KBM-7 (cell line): ENCODE measurements at regions not wholly inside any gene's neighbourhood (a gene's known extent, or its start where the extent isn't known, plus 50 kb on each side); places are given as distances from the start of the nearest gene placed in this dataset.

Source experiments
- DNase-seq: peaks from one replicate; pipeline ENCODE4 v3.0.0-alpha.2; 2015
- in situ Hi-C: fragments of 300-500 bp; cut with MboI; formaldehyde crosslinking; loops from 2 replicates; pipeline ENCODE4 v1.14.3; 2020; ENCODE audit warnings: low sequenced_read_pairs, low pct_unique_long_range_greater_than_20kb, mixed read lengths

DNA sequence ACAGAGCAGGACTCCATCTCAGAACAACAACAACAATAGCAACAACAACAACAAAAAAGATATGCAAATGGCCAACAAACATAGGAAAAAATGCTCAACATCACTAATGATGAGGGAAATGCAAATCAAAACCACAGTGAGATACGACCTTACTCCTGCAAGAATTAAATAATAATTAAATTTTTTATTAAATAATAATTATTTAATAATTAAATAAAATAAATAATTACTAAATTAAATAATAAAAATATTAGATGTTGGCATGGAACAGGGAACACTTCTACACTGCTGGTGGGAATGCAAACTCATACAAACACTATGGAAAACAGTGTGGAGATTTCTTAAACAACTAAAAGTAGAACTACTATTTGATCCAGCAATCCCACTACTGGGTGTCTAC, 1022.3 kb upstream of the B3GALT2 start:
- DNase-seq, result no peak
- in situ Hi-C loops, result no loop called here

DNA sequence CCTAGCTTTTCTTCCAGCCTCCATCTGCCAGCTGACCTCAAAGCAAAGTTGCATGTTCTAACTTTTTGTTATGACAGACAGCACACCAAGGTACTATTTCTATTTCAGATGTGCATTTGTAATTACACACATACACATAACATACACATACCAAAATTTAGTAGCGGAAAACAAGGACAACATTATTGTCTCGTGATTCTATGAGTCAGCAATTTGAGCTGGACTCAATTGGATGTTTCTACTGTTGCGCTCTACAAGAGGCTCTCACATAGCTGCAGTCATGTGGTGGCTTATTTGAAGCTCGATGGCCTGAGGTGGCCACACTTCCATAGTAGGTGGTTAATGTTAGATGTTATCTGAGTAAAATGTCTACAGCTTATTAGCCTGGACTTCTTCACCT, 1010.1 kb upstream of the B3GALT2 start:
- no peak for DNase-seq
- in situ Hi-C loops, result no loop called here

DNA sequence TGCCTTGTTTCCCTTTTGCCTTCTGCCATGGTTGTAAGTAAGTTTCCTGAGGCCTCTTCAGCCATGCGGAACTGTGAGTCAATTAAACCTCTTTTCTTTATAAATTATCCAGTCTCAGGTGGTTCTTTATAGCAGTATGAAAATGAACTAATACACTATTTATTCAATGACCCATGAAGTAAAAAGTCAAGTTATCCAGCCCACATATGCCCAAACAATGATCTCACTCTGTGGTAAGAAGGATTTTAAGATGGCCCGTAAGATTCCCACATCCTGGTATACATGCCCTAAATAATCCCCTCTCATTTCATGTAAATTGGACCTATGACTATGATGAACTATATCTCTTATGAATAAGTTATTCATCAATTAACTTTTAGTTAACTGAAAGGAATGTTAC, 1008.3 kb upstream of the B3GALT2 start:
- no peak for DNase-seq
- in situ Hi-C loops, result no loop called here

DNA sequence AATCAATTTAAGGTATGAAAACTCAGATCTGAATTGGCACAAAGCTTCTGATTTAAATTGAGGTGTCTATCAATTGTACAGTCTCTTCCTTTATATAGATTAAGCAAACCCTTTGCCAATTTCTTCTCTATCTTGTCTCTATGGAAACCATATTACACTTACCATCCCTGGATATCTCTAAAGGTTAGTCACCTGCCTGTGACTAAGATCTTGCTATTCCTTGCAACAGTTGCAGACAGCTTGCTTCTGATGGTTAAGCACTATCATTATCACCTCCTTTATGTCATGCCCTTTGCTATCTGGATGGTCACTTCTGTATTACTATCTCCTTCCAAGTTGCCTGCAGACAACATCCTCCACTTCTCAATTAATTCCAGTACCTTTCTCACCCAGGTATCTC, 998.6 kb upstream of the B3GALT2 start:
- no peak for DNase-seq
- in situ Hi-C loops, result no loop called here

DNA sequence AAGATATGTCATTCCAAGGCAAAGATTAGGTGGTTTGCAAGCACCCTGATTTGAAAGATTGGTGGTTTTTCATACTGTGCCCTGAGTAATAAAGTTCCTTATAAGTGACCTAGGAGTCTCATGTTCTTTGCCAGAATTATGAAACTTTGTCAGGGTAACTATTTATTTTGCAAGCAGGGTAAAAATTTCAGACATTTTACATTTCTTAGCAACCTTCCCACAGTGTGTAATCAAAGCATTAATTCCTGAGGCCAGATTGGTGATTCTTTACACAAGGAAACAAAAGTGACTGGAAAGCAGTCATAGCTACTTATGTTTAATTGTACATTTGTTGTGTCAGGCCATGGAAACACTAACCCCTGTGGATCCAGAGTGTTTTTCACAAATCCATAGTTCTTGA, 998.0 kb upstream of the B3GALT2 start:
- DNase-seq, result no peak
- in situ Hi-C loops, result no loop called here

DNA sequence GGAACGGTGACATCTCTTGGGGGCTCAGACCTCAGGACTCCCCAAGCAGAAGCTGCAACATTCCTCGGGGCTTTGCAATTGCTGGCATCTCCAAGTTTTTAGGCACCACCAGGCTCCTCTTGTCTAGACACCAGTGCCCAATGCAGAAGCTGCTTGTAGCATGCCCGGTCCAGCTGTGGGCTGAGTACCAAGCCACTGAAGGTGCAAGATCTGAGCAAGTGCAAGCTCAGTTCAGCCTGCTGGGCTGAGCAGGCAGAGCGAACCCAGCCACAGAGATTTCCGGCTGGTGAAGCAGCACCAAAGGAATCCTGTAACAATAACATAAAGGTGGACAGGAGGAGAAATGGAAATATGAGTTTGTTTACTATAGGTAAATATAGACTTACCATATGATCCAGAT, 995.4 kb upstream of the B3GALT2 start:
- in situ Hi-C loops, result no loop called here
- no peak for DNase-seq

DNA sequence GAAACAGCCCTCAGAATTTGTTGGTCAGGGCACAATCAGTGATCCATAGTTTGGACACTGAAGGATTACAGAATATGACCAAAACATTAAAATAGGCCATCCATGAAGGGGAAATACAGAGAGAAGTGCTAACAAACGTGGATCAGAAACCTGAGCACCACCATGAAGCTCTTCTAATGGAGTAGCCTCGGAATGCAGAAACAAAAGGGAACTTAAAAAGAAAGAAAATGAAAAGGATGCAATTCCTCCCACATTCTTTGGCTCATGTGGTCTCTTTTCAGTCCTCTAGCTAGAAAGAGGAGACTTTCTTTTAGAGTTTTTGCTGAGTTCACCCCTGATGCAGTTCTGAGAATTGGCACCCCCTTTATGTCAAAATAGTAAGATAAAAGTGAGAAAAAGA, 989.8 kb upstream of the B3GALT2 start:
- DNase-seq, result no peak
- in situ Hi-C loops, result no loop called here

DNA sequence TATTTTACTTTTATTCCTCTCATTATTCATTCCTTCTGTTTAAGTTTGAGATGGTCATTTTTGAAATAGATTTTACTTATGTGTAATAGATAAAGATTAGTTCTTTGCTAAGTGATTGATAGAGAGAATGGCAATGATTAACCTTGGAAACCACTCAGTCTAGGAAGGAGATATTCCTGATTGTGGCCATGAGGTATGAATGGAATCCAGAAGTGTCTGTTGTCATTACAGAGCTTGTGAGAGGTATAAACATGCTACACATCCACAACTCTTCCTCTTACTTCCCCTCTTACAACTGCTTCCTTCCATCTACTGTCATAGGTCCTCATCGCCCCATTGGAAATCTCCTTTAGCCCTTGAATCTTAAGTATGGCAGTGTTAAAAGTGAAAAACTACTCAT, 988.8 kb upstream of the B3GALT2 start:
- DNase-seq, result no peak

DNA sequence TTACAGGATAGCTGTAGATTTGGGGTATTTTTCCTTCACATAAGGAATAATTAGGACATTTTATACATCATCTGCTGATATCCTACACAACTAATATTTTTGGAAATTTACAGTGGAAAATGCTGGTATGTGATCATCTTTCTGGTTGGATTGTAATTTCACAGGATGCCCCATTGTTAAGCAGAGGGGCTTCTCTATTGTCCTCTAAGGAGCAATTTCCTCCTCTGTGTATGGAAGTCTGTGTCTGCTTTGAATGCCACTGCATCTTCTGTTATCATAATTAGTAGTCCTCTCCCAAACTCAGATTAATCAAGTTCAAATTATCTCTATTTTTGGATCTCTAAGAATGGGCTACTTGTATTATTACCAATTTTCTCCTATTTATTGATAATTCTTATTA, 988.1 kb upstream of the B3GALT2 start:
- DNase-seq, result no peak
- in situ Hi-C loops, result no loop called here

More for the DNA sequence above, 988.8 kb upstream of the B3GALT2 start:
- in situ Hi-C loops, result no loop called here

DNA sequence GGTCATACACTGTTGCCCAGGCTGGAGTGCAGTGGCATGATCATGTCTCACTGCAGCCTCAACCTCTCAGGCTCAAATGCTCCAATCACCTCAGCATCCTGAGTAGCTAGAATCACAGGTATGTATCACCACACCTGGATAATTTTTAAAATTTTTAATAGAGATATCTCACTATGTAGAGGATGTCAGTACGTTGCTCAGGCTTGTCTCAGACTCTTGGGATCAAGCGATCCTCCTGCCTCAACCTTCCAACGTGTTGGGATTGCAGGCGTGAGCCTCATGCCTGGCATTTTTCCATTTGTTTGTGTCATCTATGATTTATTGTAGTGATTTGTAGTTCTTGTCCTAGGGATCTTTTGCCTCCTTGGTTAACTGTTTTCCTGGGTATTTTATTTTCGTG, 985.2 kb upstream of the B3GALT2 start:
- in situ Hi-C loops, result no loop called here
- no peak for DNase-seq

DNA sequence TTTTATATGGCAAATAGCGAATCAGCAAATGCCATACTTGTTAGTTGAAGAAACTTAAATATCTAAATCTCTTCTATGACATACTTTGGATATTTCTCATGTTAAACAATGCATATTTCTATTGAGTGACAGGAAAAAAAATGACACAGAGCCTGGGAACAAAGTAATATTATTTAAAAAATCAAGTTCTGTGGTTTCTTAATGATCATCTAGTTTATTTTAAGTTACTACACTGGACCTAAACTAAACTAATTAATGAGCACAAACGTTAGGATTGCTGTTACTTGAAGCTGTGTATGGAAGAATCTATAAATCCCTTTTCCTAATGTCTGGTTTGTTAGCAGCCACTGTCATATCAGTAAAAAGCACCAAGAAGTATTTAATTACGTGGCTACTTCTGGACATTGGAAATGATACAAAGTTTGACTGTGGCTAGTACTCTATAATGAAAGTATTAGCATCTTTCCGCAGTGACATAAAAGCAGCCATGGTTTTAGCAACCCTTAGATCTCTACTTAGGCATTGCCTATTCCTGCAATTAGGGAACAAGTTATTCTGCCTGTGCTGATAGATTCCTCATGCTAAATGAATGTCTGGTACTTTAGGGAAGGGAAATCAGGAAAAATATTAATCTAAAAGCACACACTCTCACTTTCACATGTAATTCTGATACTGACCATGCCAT, 981.7 kb upstream of the B3GALT2 start:
- in situ Hi-C loops, result no loop called here
- no peak for DNase-seq

DNA sequence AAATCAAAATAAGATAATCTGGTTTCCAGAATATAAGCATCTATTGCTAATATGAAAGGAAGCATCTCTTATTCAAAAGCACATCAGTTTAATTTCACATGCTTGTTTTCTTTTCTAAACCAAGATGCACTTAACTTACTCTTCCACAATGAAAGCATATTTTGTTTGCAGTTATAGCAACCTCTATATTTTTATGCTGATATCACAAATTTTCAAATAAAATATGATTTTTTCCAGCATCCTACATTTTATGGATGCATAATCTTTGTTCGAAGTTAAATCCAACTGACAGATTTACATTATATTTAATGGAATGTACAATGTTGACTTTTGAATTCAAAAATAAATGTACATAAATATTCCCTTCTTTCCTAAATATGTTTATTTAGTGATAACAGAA, 978.3 kb upstream of the B3GALT2 start:
- in situ Hi-C loops, result no loop called here
- no peak for DNase-seq

DNA sequence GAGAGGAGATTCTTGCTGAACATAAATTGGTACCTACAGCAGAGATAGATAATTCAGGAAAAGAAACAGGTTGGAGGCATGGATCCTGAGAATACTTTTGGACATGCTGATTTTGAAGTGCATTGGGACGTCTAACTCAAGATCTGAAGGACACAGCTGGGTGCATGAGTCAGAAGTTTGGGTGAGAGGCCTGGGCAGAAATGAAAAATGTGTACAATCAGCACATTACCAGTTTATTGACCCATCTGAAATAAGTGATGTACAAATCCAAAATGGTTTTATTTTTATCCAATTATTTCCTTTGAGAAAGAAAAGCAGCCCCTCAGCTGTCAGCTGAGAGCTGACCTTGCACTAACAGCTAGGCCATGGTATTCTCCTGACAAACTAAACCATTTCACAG, 975.2 kb upstream of the B3GALT2 start:
- in situ Hi-C loops, result no loop called here
- DNase-seq, result no peak

DNA sequence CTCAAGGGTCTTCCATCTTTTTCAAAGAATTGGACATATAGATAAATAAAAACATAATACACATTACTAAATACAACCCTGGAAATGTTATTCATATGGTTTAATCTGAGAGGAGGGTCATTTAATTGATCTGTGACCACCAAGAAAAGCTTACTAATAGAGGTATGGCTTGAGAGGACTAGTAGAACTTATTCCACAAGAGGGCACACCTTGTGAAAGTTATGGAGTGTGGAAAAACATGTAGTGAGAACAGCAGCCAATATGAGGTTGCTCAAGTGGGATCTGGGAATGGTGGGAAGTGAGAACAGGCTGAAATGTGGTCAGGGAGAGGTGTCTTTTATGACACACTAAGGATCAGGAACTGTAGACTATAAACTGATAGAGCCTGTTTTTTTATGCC, 973.5 kb upstream of the B3GALT2 start:
- in situ Hi-C loops, result no loop called here

DNA sequence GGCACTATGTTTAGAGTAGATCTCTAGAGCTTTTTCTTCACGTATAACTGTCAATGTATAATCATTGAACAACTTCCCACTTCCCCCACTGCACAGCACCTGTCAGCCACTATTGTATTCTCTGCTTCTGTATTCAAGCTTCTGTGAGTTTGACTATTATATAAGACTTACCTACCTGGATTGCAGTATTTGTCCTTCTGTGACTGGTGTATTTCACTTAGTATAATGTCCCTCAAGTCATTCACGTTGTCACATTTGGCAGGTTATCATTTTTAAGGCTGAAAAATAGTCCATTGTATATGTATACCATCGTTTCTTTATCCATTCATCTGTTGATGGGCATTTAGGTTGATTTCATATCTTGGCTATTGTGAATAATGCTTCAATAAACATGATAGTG, 969.5 kb upstream of the B3GALT2 start:
- DNase-seq, result no peak
- in situ Hi-C loops, result no loop called here

More for the DNA sequence above, 973.5 kb upstream of the B3GALT2 start:
- DNase-seq, result no peak

DNA sequence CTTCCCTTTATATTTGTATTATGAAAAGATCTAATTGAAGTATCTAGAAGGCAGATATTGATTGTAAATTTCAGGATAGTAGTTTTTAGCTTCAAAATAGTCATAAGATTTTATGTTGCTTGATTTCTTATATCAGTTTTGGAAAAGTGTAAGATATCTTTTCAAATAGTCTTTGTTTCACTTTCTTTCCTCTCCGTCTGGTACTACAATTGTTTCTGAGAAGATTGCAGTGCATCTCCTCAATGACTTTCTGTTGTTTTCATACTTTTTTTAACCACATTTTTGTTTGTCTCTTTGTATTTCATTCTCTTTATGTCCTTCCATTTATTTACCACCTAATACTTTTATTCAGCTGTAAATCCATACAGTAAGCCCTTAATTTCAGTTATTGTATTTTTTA, 964.6 kb upstream of the B3GALT2 start:
- DNase-seq, result no peak
- in situ Hi-C loops, result no loop called here

DNA sequence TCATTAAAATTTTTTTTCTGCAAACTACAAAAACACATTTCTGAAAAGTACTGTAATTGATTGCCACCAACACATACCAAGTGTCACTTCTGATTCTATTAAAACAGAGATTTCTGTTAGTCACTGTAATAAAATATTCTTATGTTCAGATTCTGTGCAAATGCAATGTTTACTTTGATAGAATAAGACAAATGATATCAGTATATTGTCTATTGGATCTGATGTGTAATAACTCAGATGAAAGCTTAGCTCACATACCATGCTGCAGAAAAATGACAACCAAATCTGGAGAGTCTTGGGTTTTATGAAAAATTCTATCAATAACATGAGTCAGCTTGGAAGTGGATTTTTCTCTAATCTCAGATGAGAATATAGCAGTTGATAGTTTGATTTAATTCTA, 963.8 kb upstream of the B3GALT2 start:
- DNase-seq, result no peak

DNA sequence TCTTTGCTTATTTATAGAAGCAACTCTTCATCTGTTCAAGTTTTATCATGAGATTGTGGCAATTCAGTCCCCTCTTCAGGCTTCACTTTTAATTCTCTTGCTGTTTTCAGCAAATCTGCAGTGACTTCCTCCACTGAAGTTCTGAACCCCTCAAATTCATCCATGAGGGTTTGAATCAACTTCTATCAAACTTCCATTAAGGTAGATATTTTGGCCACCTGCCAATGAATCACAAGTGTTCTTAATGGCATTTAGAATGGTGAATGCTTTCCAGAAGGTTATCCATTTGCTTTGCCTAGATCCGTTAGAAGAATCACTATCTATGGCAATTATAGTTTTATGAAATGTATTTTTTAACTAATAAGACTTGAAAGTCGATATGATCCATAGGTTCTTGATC, 946.7 kb upstream of the B3GALT2 start:
- no peak for DNase-seq
- in situ Hi-C loops, result no loop called here

More for the DNA sequence above, 963.8 kb upstream of the B3GALT2 start:
- in situ Hi-C loops, result no loop called here

DNA sequence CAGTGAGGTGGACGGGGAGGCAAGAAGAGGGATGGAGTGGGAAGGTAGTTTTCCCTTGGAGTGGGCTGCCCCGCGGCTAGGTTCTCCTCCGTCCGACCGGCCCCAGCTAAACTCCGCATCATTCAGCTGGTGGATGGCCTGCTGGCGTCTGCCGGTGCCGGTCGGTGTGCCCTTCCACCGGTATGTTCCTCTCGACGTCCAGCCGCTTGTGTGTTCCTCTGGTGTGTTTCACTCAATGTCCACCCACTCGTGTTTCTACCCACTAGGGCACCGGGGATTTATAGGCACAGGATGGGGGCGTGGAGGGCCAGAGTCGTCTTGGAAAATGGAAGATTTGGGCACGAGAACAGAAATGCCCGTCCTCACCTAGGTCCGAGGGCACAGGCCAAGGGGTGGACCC, 931.7 kb upstream of the B3GALT2 start:
- in situ Hi-C loops, result no loop called here
- no peak for DNase-seq

DNA sequence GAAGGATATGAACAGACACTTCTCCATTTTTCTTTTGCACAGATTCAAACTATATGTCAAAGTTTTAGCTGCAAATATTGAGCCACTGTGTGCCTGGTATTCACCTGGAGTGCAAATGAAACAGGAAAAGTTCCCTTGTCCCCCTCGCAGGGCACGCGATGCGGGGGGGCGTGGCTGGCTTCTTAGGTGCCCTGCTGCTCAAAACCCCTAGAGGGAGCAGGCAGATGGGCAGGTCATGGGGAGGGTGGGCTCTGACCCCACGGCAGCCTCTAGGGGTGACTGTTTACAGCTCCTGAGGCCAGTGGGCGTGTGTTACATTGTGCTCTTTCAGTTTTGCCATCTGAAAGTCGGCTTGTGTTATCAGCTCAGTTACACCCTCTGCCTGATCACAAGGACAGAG, 931.2 kb upstream of the B3GALT2 start:
- in situ Hi-C loops, result no loop called here
- no peak for DNase-seq

DNA sequence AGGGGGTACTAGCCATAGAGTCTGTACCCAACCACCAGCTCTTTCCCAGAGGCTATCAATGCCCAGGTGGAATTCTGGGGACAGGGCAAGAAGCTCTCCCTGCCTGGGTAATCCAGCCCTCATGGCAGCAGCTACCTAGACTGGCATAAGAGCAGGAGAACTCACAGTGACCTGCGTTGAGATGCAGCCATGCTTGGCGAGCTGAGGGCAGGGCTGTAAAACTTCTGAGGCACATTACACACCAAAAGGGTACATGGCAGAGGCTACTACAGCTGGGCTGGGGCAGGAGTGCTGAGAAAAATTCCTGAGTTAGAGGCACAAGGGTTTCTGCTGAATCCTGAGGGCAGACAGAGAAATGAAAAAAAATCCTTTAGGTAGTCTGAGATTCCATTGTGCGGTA, 927.9 kb upstream of the B3GALT2 start:
- in situ Hi-C loops, result no loop called here
- no peak for DNase-seq

DNA sequence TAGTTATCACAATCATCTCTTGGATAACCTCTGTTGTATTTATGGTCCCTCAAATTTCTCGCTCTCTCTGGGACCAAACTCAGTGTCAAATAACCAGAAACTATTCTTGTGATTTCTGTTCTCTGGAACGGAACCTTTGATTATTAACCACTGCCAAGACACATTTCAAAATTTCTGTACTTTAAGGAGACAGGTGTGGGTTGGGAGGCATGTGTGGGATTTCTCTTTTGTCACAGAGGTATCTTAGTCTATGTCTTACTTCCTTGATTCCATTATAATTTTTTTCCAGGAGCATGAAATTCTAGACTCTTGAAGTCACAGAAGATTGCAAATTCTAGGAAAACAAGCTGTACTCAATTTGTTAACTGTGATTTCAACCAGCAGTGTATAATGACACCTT, 919.0 kb upstream of the B3GALT2 start:
- no peak for DNase-seq
- in situ Hi-C loops, result no loop called here
